ENCODE measurements at regions not wholly inside any gene's neighbourhood (a gene's known extent, or its start where the extent isn't known, plus 50 kb on each side); places are given as distances from the start of the nearest gene placed in this dataset.
A peak's percentile ranks its signal among the peaks of the same experiment; 100 is the strongest.

GRCh38 chr3:159872374-159873109 is 116.1 kb upstream of the IL12A start (continued):
- TF ChIP-seq USF2 (IDR thresholded peaks at IDR 0.05; ENCODE audit: borderline replicate concordance, low read depth, low read length) (no peak), RFX5 (IDR thresholded peaks at IDR 0.05; ENCODE audit: low read length) (no peak), TCF12 (IDR thresholded peaks at IDR 0.05) (peak; percentile 85), MAX (IDR thresholded peaks at IDR 0.05; ENCODE audit: low read depth) (peak; percentile 52), FOXM1 (IDR thresholded peaks at IDR 0.05; ENCODE audit: low read depth) (0 out of 2 replicates have a peak, but pooled peaks have one; percentile 34), YY1 (IDR thresholded peaks at IDR 0.05; ENCODE audit: low read depth) (0 out of 2 replicates have a peak, but pooled peaks have one; percentile 32), TEAD4 (IDR thresholded peaks at IDR 0.05; ENCODE audit: borderline replicate concordance, insufficient read depth) (peak; percentile 74; the same call in 1 of the 2 replicates), MXI1 (IDR thresholded peaks at IDR 0.05; ENCODE audit: low read depth, low read length) (no peak), NRF1 (IDR thresholded peaks at IDR 0.05; ENCODE audit: low read depth, low read length) (no peak), EP300 (IDR thresholded peaks at IDR 0.05; ENCODE audit: borderline replicate concordance in 1 of 2, low read depth in 1 of 2, low read length in 1 of 2) (peak in 1 of 2 experiments; percentile 79; a peak in 2 of 4 replicates), POLR2AphosphoS5 (IDR thresholded peaks at IDR 0.05; ENCODE audit: low read depth, low read length) (peak; percentile 55; the same call in 1 of the 2 replicates), CTCF (IDR thresholded peaks at IDR 0.05) (peak; percentile 49), NFIC (IDR thresholded peaks at IDR 0.05; ENCODE audit: borderline replicate concordance) (peak; percentile 65), RXRA (IDR thresholded peaks at IDR 0.05; ENCODE audit: borderline replicate concordance, low read depth) (peak; percentile 72; the same call in 1 of the 2 replicates), CHD2 (IDR thresholded peaks at IDR 0.05; ENCODE audit: low read length, partially characterized antibody) (no peak), RCOR1 (IDR thresholded peaks at IDR 0.05; ENCODE audit: low read length) (no peak)

- Histone ChIP-seq H2AFZ (ENCODE audit: low read depth) (no peak overlapping the region), H3K9ac (no peak overlapping the region), H3K27me3 (ENCODE audit: insufficient read depth) (no peaks in the 10 kb centered on the region), H3K79me2 (ENCODE audit: insufficient read depth) (peaks cover 62% of the 10 kb centered on the region), H3K27ac (ENCODE audit: low read depth in 2 of 2, low read length in 1 of 2) (peak overlapping the region in 1 of 2 experiments; percentile 43; a peak in 1 of 4 replicates), H3K4me2 (no peak overlapping the region), H3K4me3 (ENCODE audit: low read depth in 2 of 2, low read length in 1 of 2) (no peak overlapping the region), H3K4me1 (ENCODE audit: control insufficient read depth in 1 of 2, insufficient read depth in 2 of 2, low read depth in 1 of 2, low read length in 1 of 2) (peaks cover 18 to 33% of the 10 kb centered on the region in 2 experiments), H3K9me3 (no peaks in the 10 kb centered on the region), H4K20me1 (ENCODE audit: insufficient read depth) (0 out of 2 replicates have a peak, but pooled peaks cover 3% of the 10 kb centered on the region), H3K36me3 (replicated peaks in 1 of 2; ENCODE audit: control insufficient read depth in 1 of 2, insufficient read depth in 2 of 2, low read length in 1 of 2) (peaks cover 4 to 6% of the 10 kb centered on the region in 2 experiments), H3K9me2 (no peaks in the 10 kb centered on the region), H3F3A (replicated peaks; ENCODE audit: insufficient read depth) (peaks cover 21% of the 10 kb centered on the region)
- no peak for TF ChIP-seq MEF2A (IDR thresholded peaks at IDR 0.05; ENCODE audit: borderline replicate concordance, low read depth)
- TF ChIP-seq RXRA (IDR thresholded peaks at IDR 0.05; ENCODE audit: borderline replicate concordance, low read depth): no peak
- no peak for TF ChIP-seq GATA2 (CRISPR knock-in tag; IDR thresholded peaks at IDR 0.05)
- TF ChIP-seq CTCF (IDR thresholded peaks at IDR 0.05): no peak
- TF ChIP-seq, protein P1, sequence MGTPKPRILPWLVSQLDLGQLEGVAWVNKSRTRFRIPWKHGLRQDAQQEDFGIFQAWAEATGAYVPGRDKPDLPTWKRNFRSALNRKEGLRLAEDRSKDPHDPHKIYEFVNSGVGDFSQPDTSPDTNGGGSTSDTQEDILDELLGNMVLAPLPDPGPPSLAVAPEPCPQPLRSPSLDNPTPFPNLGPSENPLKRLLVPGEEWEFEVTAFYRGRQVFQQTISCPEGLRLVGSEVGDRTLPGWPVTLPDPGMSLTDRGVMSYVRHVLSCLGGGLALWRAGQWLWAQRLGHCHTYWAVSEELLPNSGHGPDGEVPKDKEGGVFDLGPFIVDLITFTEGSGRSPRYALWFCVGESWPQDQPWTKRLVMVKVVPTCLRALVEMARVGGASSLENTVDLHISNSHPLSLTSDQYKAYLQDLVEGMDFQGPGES (IDR thresholded peaks at IDR 0.05; ENCODE audit: low read depth, low read length): no peak
- no peak for TF ChIP-seq FOSL2 (IDR thresholded peaks at IDR 0.05; ENCODE audit: borderline replicate concordance, low read depth)
- no peak for TF ChIP-seq ELF1 (IDR thresholded peaks at IDR 0.05)
- no peak for TF ChIP-seq FOXM1 (IDR thresholded peaks at IDR 0.05; ENCODE audit: low read depth)
- no peak for TF ChIP-seq POLR2AphosphoS5 (IDR thresholded peaks at IDR 0.05; ENCODE audit: low read depth, low read length)
- DNase-seq: no peak
- ChIA-PET CTCF (interaction anchor here (0.8 to 2.3 kb wide), 4 partner anchors 9 to 57 kb away, joined by 4 to 10 read pairs (median 4); no protein-coding TSS in a partner anchor), POLR2A (no interaction called here)
Observed at GRCh38 chr3:159875116-159875515, 113.5 kb upstream of the IL12A start.
